ENCODE measurements at regions not wholly inside any gene's neighbourhood (a gene's known extent, or its start where the extent isn't known, plus 50 kb on each side); places are given as distances from the start of the nearest gene placed in this dataset.

GRCh38 chr2:144154205-144154604 lies 365.7 kb downstream of the ZEB2 start:
- no peak for DNase-seq (ENCODE audit: low read depth, low spot score)
- H3K4me1 Mint-ChIP-seq: peaks cover 4% of the 10 kb centered on the region
- H3K4me3 Mint-ChIP-seq: no peak overlapping the region
- no peaks in the 10 kb centered on the region for H3K9me3 Mint-ChIP-seq
- H3K27me3 Mint-ChIP-seq (ENCODE audit: low read depth): no peaks in the 10 kb centered on the region
- H3K36me3 Mint-ChIP-seq (ENCODE audit: low read depth): no peaks in the 10 kb centered on the region
- H3K27ac Mint-ChIP-seq (ENCODE audit: unreplicated experiment): peak overlapping the region; percentile 89
- TF ChIP-seq CTCF (conservative IDR thresholded peaks at IDR 0.05): no peak

- no peak for TF ChIP-seq CTCF (conservative IDR thresholded peaks at IDR 0.05)
- H3K4me3 Mint-ChIP-seq: no peak overlapping the region
- peaks cover 4% of the 10 kb centered on the region for H3K4me1 Mint-ChIP-seq
- no peaks in the 10 kb centered on the region for H3K36me3 Mint-ChIP-seq (ENCODE audit: low read depth)
- no peak overlapping the region for H3K27ac Mint-ChIP-seq (ENCODE audit: unreplicated experiment)
- no peaks in the 10 kb centered on the region for H3K9me3 Mint-ChIP-seq
- no peaks in the 10 kb centered on the region for H3K27me3 Mint-ChIP-seq (ENCODE audit: low read depth)
- DNase-seq (ENCODE audit: low read depth, low spot score): no peak
Observed at GRCh38 chr2:144152817-144153271, 367.1 kb downstream of the ZEB2 start.

GRCh38 chr2:144151851-144152250 lies 368.1 kb downstream of the ZEB2 start:
- H3K27ac Mint-ChIP-seq (ENCODE audit: unreplicated experiment): no peak overlapping the region
- no peak for DNase-seq (ENCODE audit: low read depth, low spot score)
- no peak for TF ChIP-seq CTCF (conservative IDR thresholded peaks at IDR 0.05)
- peaks cover 4% of the 10 kb centered on the region for H3K4me1 Mint-ChIP-seq
- H3K36me3 Mint-ChIP-seq (ENCODE audit: low read depth): no peaks in the 10 kb centered on the region
- H3K4me3 Mint-ChIP-seq: no peak overlapping the region
- no peaks in the 10 kb centered on the region for H3K27me3 Mint-ChIP-seq (ENCODE audit: low read depth)
- H3K9me3 Mint-ChIP-seq: no peaks in the 10 kb centered on the region

GRCh38 chr2:144151405-144151804 lies 368.5 kb downstream of the ZEB2 start:
- H3K4me1 Mint-ChIP-seq: peaks cover 4% of the 10 kb centered on the region
- no peak overlapping the region for H3K27ac Mint-ChIP-seq (ENCODE audit: unreplicated experiment)
- H3K27me3 Mint-ChIP-seq (ENCODE audit: low read depth): no peaks in the 10 kb centered on the region
- no peaks in the 10 kb centered on the region for H3K36me3 Mint-ChIP-seq (ENCODE audit: low read depth)
- no peak for TF ChIP-seq CTCF (conservative IDR thresholded peaks at IDR 0.05)
- H3K4me3 Mint-ChIP-seq: no peak overlapping the region
- H3K9me3 Mint-ChIP-seq: no peaks in the 10 kb centered on the region
- DNase-seq (ENCODE audit: low read depth, low spot score): no peak

- Mint-ChIP-seq H3K27ac (ENCODE audit: unreplicated experiment) (no peak overlapping the region), H3K9me3 (no peaks in the 10 kb centered on the region), H3K27me3 (ENCODE audit: low read depth) (no peaks in the 10 kb centered on the region), H3K4me3 (no peak overlapping the region), H3K36me3 (ENCODE audit: low read depth) (peaks cover 3% of the 10 kb centered on the region), H3K4me1 (no peaks in the 10 kb centered on the region)
- TF ChIP-seq CTCF (conservative IDR thresholded peaks at IDR 0.05): no peak
- DNase-seq (ENCODE audit: low read depth, low spot score): no peak
Observed at GRCh38 chr2:144147356-144147755, 372.6 kb downstream of the ZEB2 start.

- no peaks in the 10 kb centered on the region for H3K27me3 Mint-ChIP-seq (ENCODE audit: low read depth)
- peaks cover 3% of the 10 kb centered on the region for H3K36me3 Mint-ChIP-seq (ENCODE audit: low read depth)
- no peak overlapping the region for H3K4me3 Mint-ChIP-seq
- no peak overlapping the region for H3K27ac Mint-ChIP-seq (ENCODE audit: unreplicated experiment)
- H3K9me3 Mint-ChIP-seq: no peaks in the 10 kb centered on the region
- no peaks in the 10 kb centered on the region for H3K4me1 Mint-ChIP-seq
- no peak for TF ChIP-seq CTCF (conservative IDR thresholded peaks at IDR 0.05)
- DNase-seq (ENCODE audit: low read depth, low spot score): no peak
Observed at GRCh38 chr2:144146876-144147275, 373.0 kb downstream of the ZEB2 start.

All from neural crest cell (in vitro differentiated cells).